ENCODE measurements at regions not wholly inside any gene's neighbourhood (a gene's known extent, or its start where the extent isn't known, plus 50 kb on each side); places are given as distances from the start of the nearest gene placed in this dataset.

GRCh38 chr6:170045563-170045960 is 245.3 kb downstream of the DLL1 start:
- Histone ChIP-seq H3K4me1 (ENCODE audit: insufficient read depth, low read length, poor library complexity, severe bottlenecking) (no peaks in the 10 kb centered on the region), H3K36me3 (ENCODE audit: insufficient read depth, low read length, poor library complexity, severe bottlenecking) (no peaks in the 10 kb centered on the region), H3K27ac (ENCODE audit: low read depth, low read length, poor library complexity, severe bottlenecking) (no peak overlapping the region), H3K27me3 (replicated peaks; ENCODE audit: insufficient read depth, low read depth, low read length, poor library complexity) (peaks cover 4% of the 10 kb centered on the region), H3K4me3 (ENCODE audit: low read depth, low read length, poor library complexity, severe bottlenecking) (no peak overlapping the region), H3K9me3 (ENCODE audit: low read depth, low read length, poor library complexity, severe bottlenecking) (no peaks in the 10 kb centered on the region)
- CTCF ChIA-PET, result interaction anchor here (0.6 kb wide), 1 partner anchor 12 kb away, joined by 3 read pairs; no protein-coding TSS in a partner anchor
- BruUV-seq (replicated peaks), result no TSS peak
- no peak for DNase-seq (ENCODE audit: low spot score)
- no peak for TF ChIP-seq EZH2 (IDR thresholded peaks at IDR 0.05; ENCODE audit: borderline replicate concordance, low read depth, low read length, poor library complexity, severe bottlenecking)
- TF ChIP-seq CTCF (conservative IDR thresholded peaks at IDR 0.05; ENCODE audit: low read depth, low read length), result no peak
- intact Hi-C loops (cut with micrococcal nuclease; ENCODE audit: unreplicated experiment), result no loop called here
- POLR2A ChIA-PET (ENCODE audit: low non-redundant PET), result no interaction called here

- no peak overlapping the region for H3K4me3 ChIP-seq (ENCODE audit: low read depth, low read length, poor library complexity, severe bottlenecking)
- DNase-seq (ENCODE audit: low spot score), result no peak
- intact Hi-C loops (cut with micrococcal nuclease; ENCODE audit: unreplicated experiment), result no loop called here
- H3K36me3 ChIP-seq (ENCODE audit: insufficient read depth, low read length, poor library complexity, severe bottlenecking), result no peaks in the 10 kb centered on the region
- no peak for TF ChIP-seq CTCF (conservative IDR thresholded peaks at IDR 0.05; ENCODE audit: low read depth, low read length)
- TF ChIP-seq EZH2 (IDR thresholded peaks at IDR 0.05; ENCODE audit: borderline replicate concordance, low read depth, low read length, poor library complexity, severe bottlenecking), result no peak
- BruUV-seq (replicated peaks), result no TSS peak
- POLR2A ChIA-PET (ENCODE audit: low non-redundant PET), result no interaction called here
- CTCF ChIA-PET, result no interaction called here
- no peak overlapping the region for H3K27ac ChIP-seq (ENCODE audit: low read depth, low read length, poor library complexity, severe bottlenecking)
- H3K9me3 ChIP-seq (ENCODE audit: low read depth, low read length, poor library complexity, severe bottlenecking), result no peaks in the 10 kb centered on the region
- no peaks in the 10 kb centered on the region for H3K4me1 ChIP-seq (ENCODE audit: insufficient read depth, low read length, poor library complexity, severe bottlenecking)
- H3K27me3 ChIP-seq (replicated peaks; ENCODE audit: insufficient read depth, low read depth, low read length, poor library complexity), result peaks cover 4% of the 10 kb centered on the region
Measured at GRCh38 chr6:170044836-170045562, 245.9 kb downstream of the DLL1 start.

- ChIA-PET POLR2A (ENCODE audit: low non-redundant PET) (no interaction called here), CTCF (no interaction called here)
- intact Hi-C loops (cut with micrococcal nuclease; ENCODE audit: unreplicated experiment), result no loop called here
- DNase-seq (ENCODE audit: low spot score), result no peak
- Histone ChIP-seq H3K27me3 (replicated peaks; ENCODE audit: insufficient read depth, low read depth, low read length, poor library complexity) (peaks cover 4% of the 10 kb centered on the region), H3K4me1 (ENCODE audit: insufficient read depth, low read length, poor library complexity, severe bottlenecking) (no peaks in the 10 kb centered on the region), H3K36me3 (ENCODE audit: insufficient read depth, low read length, poor library complexity, severe bottlenecking) (no peaks in the 10 kb centered on the region), H3K9me3 (ENCODE audit: low read depth, low read length, poor library complexity, severe bottlenecking) (no peaks in the 10 kb centered on the region), H3K27ac (ENCODE audit: low read depth, low read length, poor library complexity, severe bottlenecking) (no peak overlapping the region), H3K4me3 (ENCODE audit: low read depth, low read length, poor library complexity, severe bottlenecking) (no peak overlapping the region)
- TF ChIP-seq EZH2 (IDR thresholded peaks at IDR 0.05; ENCODE audit: borderline replicate concordance, low read depth, low read length, poor library complexity, severe bottlenecking) (no peak), CTCF (conservative IDR thresholded peaks at IDR 0.05; ENCODE audit: low read depth, low read length) (no peak)
- BruUV-seq (replicated peaks), result no TSS peak
Measured at GRCh38 chr6:170043881-170044790, 246.7 kb downstream of the DLL1 start.
